GM06990 (cell line): ENCODE measurements at regions not wholly inside any gene's neighbourhood (a gene's known extent, or its start where the extent isn't known, plus 50 kb on each side); places are given as distances from the start of the nearest gene placed in this dataset.

ENCODE experiments used
- DNase-seq: peaks from one replicate; pipeline ENCODE4 v3.0.0-alpha.2; 2011; ENCODE audit not compliant: insufficient read length; ENCODE audit errors: extremely low read depth
- H3K27me3 ChIP-seq: replicated peaks from 2 replicates; pipeline ENCODE4 v1.6.0; 2011; ENCODE audit warnings: low read length; ENCODE audit not compliant: control insufficient read depth, insufficient read depth
- H3K36me3 ChIP-seq: 2 replicates; pipeline ENCODE4 v1.5.1; 2011; ENCODE audit warnings: low read length; ENCODE audit not compliant: control insufficient read depth, insufficient read depth
- H3K4me3 ChIP-seq: replicated peaks from 2 replicates; pipeline ENCODE4 v1.5.1; 2011; ENCODE audit warnings: low read depth, mild to moderate bottlenecking, control low read depth, low read length
- TF ChIP-seq, protein P1 (sequence below): IDR thresholded peaks from 2 replicates; pipeline ENCODE4 v1.5.1; 2011; ENCODE audit warnings: low read length, control low read depth, mild to moderate bottlenecking, inconsistent platforms; ENCODE audit not compliant: insufficient read depth, poor library complexity, severe bottlenecking

DNA sequence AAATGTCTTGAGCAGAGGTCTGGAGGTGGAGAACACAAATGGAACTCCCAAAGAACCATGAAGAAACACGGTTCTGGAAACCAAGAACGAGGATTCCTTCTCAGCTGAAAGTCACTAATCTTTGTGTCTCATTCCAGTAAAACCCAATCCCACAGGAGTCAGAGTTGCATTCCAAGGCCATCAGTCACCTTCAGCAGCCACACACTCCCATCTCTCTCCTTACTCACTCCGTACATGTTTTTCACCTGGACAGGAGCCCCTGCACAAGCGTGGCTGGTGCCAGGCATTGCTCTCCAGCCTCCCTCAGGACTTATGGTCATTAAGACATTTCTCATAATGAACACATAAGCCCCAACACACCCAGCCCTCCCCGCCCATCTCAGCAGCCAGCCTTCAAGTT is 175.4 kb upstream of the SIX2 start:
- no peak for DNase-seq
- TF ChIP-seq, protein P1, sequence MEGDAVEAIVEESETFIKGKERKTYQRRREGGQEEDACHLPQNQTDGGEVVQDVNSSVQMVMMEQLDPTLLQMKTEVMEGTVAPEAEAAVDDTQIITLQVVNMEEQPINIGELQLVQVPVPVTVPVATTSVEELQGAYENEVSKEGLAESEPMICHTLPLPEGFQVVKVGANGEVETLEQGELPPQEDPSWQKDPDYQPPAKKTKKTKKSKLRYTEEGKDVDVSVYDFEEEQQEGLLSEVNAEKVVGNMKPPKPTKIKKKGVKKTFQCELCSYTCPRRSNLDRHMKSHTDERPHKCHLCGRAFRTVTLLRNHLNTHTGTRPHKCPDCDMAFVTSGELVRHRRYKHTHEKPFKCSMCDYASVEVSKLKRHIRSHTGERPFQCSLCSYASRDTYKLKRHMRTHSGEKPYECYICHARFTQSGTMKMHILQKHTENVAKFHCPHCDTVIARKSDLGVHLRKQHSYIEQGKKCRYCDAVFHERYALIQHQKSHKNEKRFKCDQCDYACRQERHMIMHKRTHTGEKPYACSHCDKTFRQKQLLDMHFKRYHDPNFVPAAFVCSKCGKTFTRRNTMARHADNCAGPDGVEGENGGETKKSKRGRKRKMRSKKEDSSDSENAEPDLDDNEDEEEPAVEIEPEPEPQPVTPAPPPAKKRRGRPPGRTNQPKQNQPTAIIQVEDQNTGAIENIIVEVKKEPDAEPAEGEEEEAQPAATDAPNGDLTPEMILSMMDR: no peak
- H3K4me3 ChIP-seq: no peak overlapping the region

DNA sequence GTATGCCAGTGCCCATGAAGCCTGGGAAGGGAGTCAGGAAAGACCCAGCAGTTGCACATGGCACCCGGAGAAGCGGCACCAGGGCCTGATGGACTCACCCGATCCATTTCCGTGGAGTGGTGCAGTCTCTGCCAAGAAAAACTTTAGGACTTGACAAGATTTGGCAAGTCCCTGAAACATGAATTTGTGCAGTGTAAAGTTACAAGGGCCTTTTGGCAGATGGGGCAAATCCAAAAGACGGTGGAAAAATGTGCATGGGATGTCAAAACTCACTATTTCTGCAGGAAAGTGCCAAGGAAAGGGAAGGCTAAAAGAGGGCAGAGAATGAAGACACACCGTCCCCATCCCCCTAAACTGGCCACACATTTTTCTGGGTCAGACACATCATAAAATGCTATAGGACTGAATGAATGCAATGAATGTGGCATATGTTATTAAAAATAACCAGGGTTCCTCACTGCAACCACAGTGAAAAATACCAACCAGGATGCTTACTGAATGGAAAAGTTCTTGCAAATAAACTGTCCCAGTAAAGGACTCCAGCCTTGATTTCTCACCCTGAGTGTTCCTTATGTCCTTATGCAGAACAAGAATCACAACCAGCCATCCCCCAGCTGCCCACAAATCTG is 173.5 kb upstream of the SIX2 start:
- Histone ChIP-seq H3K4me3 (no peak overlapping the region), H3K36me3 (no peaks in the 10 kb centered on the region), H3K27me3 (no peaks in the 10 kb centered on the region; the same call in 1 of the 2 replicates)
- TF ChIP-seq, protein P1: no peak
- DNase-seq: no peak

More for the DNA sequence above, 175.4 kb upstream of the SIX2 start:
- H3K27me3 ChIP-seq: no peaks in the 10 kb centered on the region; the same call in 1 of the 2 replicates
- H3K36me3 ChIP-seq: no peaks in the 10 kb centered on the region

DNA sequence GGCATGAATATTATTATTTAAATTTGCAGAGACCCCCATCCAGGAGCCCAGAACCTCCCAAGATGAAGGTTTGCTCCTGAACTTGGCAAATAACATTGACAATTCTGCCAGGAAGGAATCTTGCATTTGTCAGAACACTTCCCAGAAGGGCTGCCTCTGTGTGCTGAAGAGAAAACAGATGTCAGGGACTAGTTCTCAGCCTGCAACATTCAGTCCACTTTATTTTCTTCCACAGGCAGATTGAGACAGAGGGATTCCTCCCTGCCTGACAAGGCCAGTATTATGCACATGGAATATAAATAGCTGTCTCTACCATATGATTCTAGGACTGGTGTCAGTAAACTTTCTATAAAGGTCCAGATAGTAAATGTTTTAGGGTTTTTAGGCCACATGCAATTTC is 171.5 kb upstream of the SIX2 start:
- Histone ChIP-seq H3K36me3 (no peaks in the 10 kb centered on the region), H3K4me3 (no peak overlapping the region), H3K27me3 (no peaks in the 10 kb centered on the region; the same call in 1 of the 2 replicates)
- TF ChIP-seq, protein P1: no peak
- no peak for DNase-seq

DNA sequence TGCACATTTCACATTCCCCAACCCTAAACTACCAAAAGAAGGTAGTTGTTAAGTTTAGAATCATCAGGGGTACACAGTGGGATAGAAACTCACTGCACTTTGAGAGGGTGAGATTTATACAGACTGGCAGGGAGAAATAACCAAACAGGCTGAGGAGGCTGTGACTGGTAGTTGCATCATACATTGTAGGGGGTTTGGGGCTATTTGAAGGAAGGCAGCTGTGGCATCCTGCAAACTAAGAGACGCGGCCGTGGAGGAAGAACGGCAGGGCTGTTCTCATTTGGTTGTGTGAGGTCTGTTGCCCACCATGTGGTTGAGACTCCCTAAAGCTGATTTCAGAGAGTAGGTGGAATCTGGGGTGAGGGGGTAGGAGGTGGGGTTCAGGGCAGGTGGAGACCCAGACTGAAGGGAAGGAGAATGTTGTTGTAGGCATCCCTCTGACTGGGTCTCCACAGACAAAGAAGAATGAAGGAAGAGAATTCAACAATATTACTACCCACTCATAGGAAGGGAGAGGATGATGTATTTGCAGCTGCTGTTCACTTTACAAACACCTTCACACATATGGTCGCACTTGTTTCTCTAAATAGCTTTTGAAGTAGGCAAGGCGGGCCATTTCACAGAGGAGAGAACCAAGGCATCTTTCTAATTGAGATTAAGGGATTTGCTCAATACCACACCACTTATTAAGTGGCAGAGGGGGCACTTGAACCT is 170.9 kb upstream of the SIX2 start:
- Histone ChIP-seq H3K36me3 (no peaks in the 10 kb centered on the region), H3K27me3 (no peaks in the 10 kb centered on the region; the same call in 1 of the 2 replicates), H3K4me3 (no peak overlapping the region)
- DNase-seq: no peak
- TF ChIP-seq, protein P1: no peak

DNA sequence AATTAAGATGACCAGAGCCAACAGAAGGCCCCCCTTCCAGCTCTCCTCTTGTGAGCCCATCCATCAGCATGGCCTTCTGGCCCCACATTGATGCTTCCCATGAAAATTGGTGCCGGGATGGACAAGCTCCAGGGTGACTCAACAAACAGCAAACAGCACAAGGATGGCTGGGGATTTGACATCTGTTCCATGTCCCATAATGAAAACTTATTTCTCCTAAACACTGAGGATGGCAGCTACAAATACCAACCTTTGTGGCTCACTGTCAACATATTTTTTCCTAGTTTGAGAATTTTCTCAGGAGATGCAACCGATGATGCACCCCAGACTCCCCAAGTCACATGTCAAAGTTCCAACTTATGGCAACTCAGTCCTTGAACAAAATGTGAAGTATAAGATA is 169.6 kb upstream of the SIX2 start:
- Histone ChIP-seq H3K27me3 (no peaks in the 10 kb centered on the region; the same call in 1 of the 2 replicates), H3K4me3 (no peak overlapping the region), H3K36me3 (no peaks in the 10 kb centered on the region)
- TF ChIP-seq, protein P1: no peak
- no peak for DNase-seq
